Testis (tissue), 2 donors: ENCODE measurements at regions not wholly inside any gene's neighbourhood (a gene's known extent, or its start where the extent isn't known, plus 50 kb on each side); places are given as distances from the start of the nearest gene placed in this dataset.

Source experiments
- DNase-seq: peaks from one replicate; pipeline ENCODE4 v3.0.0-alpha.2; 2019
- H3K27ac ChIP-seq, 2 donors: fragments of 200-600 bp; sonication (generic); one replicate each; pipeline ENCODE4 v1.5.1; 2019
- H3K27me3 ChIP-seq: fragments of 200-600 bp; sonication (generic); one replicate; pipeline ENCODE4 v1.5.1; 2019
- H3K36me3 ChIP-seq: fragments of 200-600 bp; sonication (generic); one replicate; pipeline ENCODE4 v1.5.1; 2017; ENCODE audit warnings: low read depth; ENCODE audit errors: missing control alignments
- H3K4me1 ChIP-seq: fragments of 200-600 bp; sonication (generic); one replicate; pipeline ENCODE4 v1.5.1; 2019
- H3K4me3 ChIP-seq, 2 donors: fragments of 200-600 bp; sonication (generic); one replicate each; pipeline ENCODE4 v1.5.1; 2017 to 2019
- H3K9me3 ChIP-seq: fragments of 200-600 bp; sonication (generic); one replicate; pipeline ENCODE4 v1.5.1; 2017
- POLR2A ChIP-seq: fragments of 450-650 bp; IDR thresholded peaks from one replicate; pipeline ENCODE4 v1.6.1; 2017; ENCODE audit warnings: antibody characterized with exemption, mild to moderate bottlenecking, moderate library complexity
- WGBS, 2 donors: methylation state at CpG; one replicate each; pipeline ENCODE4 v1.1.5; 2018; 5-methylcytosine and 5-hydroxymethylcytosine counted together
- intact Hi-C: fragments of 100-400 bp; cut with DNase I; formaldehyde crosslinking; loops from one replicate; pipeline ENCODE4 v1.15.1; 2023; ENCODE audit warnings: low total_unique reads
- TF ChIP-seq, protein P1 (sequence below), 3 experiments: fragments of 450-650 bp in 2 of 3; fragments of 200-600 bp in 1 of 3; sonication (generic) in 1 of 3; IDR thresholded peaks; one replicate each; pipeline ENCODE4 v1.5.1; 2016 to 2019; ENCODE audit warnings: antibody characterized with exemption in 3 of 3, mild to moderate bottlenecking in 2 of 3, moderate library complexity in 1 of 3

DNA sequence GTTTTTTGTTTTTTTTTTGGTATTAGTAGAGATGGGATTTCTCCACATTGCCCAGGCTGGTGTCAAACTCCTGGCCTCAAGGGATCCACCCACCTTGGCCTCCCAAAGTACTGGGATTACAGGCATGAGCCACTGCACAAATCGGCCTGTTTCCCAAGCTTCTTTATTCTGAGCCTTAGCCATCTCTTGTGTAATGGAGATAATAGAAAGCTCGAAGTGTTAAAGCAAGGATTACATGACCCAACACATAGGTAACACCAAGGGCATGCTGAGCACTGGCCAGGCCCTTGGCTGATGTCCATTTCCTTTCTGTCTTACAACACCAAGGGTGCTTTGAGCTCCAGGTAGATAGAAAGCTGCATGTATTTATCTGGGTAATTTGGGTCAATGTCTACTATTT lies 187.8 kb upstream of the MEX3C start:
- TF ChIP-seq POLR2A = no peak
- Histone ChIP-seq H3K9me3 (no peaks in the 10 kb centered on the region), H3K36me3 (no peaks in the 10 kb centered on the region), H3K27me3 (no peaks in the 10 kb centered on the region), H3K4me1 (no peaks in the 10 kb centered on the region), H3K27ac (no peak overlapping the region), H3K4me3 (no peak overlapping the region)
- 92% methylated on average over 2 of the region's 2 CpGs for WGBS, 2 donors
- intact Hi-C loops = loop anchor here (10.0 kb wide), 1 partner anchor 270 kb away; no protein-coding TSS in a partner anchor
- DNase-seq = no peak

DNA sequence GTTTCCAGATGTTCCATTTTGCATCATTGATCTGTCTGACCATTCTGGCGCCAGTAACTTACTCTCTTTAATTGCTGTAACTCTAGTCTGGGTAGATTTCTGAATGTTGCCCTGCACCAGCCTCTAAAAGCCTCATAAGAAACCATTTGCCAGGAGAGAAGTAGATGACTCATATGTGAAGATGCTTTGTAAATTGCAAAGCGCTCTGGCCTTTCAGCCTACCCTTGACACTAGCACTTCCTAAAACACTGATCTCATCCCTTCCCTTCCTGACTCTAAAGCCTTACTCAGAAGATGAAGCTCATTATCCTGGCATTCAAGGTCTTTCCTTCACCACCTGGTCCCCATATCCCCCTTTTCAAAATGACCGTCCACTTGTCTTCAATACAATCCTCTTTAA lies 193.2 kb upstream of the MEX3C start:
- H3K27me3 ChIP-seq = no peaks in the 10 kb centered on the region
- H3K9me3 ChIP-seq = no peaks in the 10 kb centered on the region
- WGBS, 2 donors = 81 to 89% methylated on average over 3 of the region's 3 CpGs
- no peak for TF ChIP-seq POLR2A
- TF ChIP-seq, protein P1, sequence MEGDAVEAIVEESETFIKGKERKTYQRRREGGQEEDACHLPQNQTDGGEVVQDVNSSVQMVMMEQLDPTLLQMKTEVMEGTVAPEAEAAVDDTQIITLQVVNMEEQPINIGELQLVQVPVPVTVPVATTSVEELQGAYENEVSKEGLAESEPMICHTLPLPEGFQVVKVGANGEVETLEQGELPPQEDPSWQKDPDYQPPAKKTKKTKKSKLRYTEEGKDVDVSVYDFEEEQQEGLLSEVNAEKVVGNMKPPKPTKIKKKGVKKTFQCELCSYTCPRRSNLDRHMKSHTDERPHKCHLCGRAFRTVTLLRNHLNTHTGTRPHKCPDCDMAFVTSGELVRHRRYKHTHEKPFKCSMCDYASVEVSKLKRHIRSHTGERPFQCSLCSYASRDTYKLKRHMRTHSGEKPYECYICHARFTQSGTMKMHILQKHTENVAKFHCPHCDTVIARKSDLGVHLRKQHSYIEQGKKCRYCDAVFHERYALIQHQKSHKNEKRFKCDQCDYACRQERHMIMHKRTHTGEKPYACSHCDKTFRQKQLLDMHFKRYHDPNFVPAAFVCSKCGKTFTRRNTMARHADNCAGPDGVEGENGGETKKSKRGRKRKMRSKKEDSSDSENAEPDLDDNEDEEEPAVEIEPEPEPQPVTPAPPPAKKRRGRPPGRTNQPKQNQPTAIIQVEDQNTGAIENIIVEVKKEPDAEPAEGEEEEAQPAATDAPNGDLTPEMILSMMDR (IDR thresholded peaks at IDR 0.05) = no peak
- intact Hi-C loops = no loop called here
- H3K36me3 ChIP-seq = no peaks in the 10 kb centered on the region
- no peak for DNase-seq
- no peak overlapping the region for H3K4me3 ChIP-seq
- no peaks in the 10 kb centered on the region for H3K4me1 ChIP-seq
- H3K27ac ChIP-seq = no peak overlapping the region

DNA sequence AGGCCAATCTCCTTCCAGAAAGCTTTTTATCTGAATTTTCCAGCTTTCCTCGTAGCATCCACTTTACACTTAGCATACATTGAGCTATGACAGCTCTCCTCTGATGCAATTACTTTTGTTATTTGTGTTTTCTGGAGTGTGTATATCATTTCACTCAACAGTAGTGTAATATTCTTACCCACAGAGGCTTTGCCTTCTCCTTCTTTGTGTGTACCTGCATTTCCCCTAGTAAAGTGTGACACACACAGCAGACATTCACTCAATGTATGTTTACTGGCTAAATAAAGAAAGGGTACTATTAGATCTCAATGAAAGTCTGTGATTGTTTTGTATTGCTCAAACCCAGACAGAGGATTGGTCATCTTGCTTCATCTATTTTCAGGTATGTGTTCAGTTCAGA lies 193.7 kb upstream of the MEX3C start:
- no peak overlapping the region for H3K4me3 ChIP-seq
- H3K9me3 ChIP-seq = no peaks in the 10 kb centered on the region
- no peaks in the 10 kb centered on the region for H3K4me1 ChIP-seq
- no peaks in the 10 kb centered on the region for H3K36me3 ChIP-seq
- no peak for DNase-seq
- no peaks in the 10 kb centered on the region for H3K27me3 ChIP-seq
- intact Hi-C loops = no loop called here
- WGBS, 2 donors = 52 to 58% methylated on average over 1 of the region's 1 CpG
- no peak overlapping the region for H3K27ac ChIP-seq
- TF ChIP-seq, protein P1 (IDR thresholded peaks at IDR 0.05) = no peak
- no peak for TF ChIP-seq POLR2A

GRCh38 chr18:51391731-51392130 lies 194.2 kb upstream of the MEX3C start:
- 48 to 60% methylated on average over 5 of the region's 5 CpGs for WGBS, 2 donors
- intact Hi-C loops = no loop called here

GRCh38 chr18:51397347-51397962 lies 200.0 kb upstream of the MEX3C start:
- Histone ChIP-seq H3K4me1 (no peaks in the 10 kb centered on the region), H3K4me3 (no peak overlapping the region), H3K27me3 (no peaks in the 10 kb centered on the region), H3K27ac (no peak overlapping the region), H3K36me3 (no peaks in the 10 kb centered on the region), H3K9me3 (no peaks in the 10 kb centered on the region)
- DNase-seq = no peak
- 84 to 85% methylated on average over 4 of the region's 4 CpGs for WGBS, 2 donors
- intact Hi-C loops = no loop called here
- TF ChIP-seq POLR2A = no peak
- TF ChIP-seq, protein P1 (IDR thresholded peaks at IDR 0.05) = no peak

More at GRCh38 chr18:51391731-51392130, 194.2 kb upstream of the MEX3C start:
- Histone ChIP-seq H3K4me1 (no peaks in the 10 kb centered on the region), H3K27me3 (no peaks in the 10 kb centered on the region), H3K4me3 (no peak overlapping the region), H3K27ac (no peak overlapping the region), H3K9me3 (no peaks in the 10 kb centered on the region), H3K36me3 (no peaks in the 10 kb centered on the region)
- DNase-seq = no peak
- TF ChIP-seq, protein P1 (IDR thresholded peaks at IDR 0.05) = no peak
- no peak for TF ChIP-seq POLR2A
